Fibroblast of the aortic adventitia (primary cell): ENCODE measurements at regions not wholly inside any gene's neighbourhood (a gene's known extent, or its start where the extent isn't known, plus 50 kb on each side); places are given as distances from the start of the nearest gene placed in this dataset.

Source experiments
- DNase-seq: peaks from one replicate; pipeline ENCODE4 v3.0.0-alpha.2; 2010; ENCODE audit warnings: low read depth
- H3K4me3 ChIP-seq: 2 replicates; pipeline ENCODE4 v1.5.1; 2011; ENCODE audit warnings: low read depth, mild to moderate bottlenecking, control low read depth, low read length, moderate library complexity
- CTCF ChIP-seq: IDR thresholded peaks from 2 replicates; pipeline ENCODE4 v1.5.1; 2011; ENCODE audit warnings: mild to moderate bottlenecking, low read length, control low read depth, inconsistent platforms; ENCODE audit not compliant: insufficient read depth

- no peak for TF ChIP-seq CTCF
- H3K4me3 ChIP-seq, result peak overlapping the region; percentile 38
- DNase-seq, result peak; percentile 97
These were observed 184.5 kb upstream of the CXCL12 start for GRCh38 chr10:44569193-44570091.

GRCh38 chr10:44571701-44572100 lies 186.8 kb upstream of the CXCL12 start:
- no peak for TF ChIP-seq CTCF
- no peak overlapping the region for H3K4me3 ChIP-seq
- DNase-seq, result peak; percentile 37

- no peak for TF ChIP-seq CTCF
- no peak overlapping the region for H3K4me3 ChIP-seq
- no peak for DNase-seq
These were observed 187.2 kb upstream of the CXCL12 start for GRCh38 chr10:44572146-44572545.

- no peak overlapping the region for H3K4me3 ChIP-seq
- DNase-seq, result no peak
- no peak for TF ChIP-seq CTCF
These were observed 188.9 kb upstream of the CXCL12 start for GRCh38 chr10:44573821-44574220.

- no peak for TF ChIP-seq CTCF
- no peak overlapping the region for H3K4me3 ChIP-seq
- DNase-seq, result no peak
These were observed 189.9 kb upstream of the CXCL12 start for GRCh38 chr10:44574596-44575480.

- no peak for TF ChIP-seq CTCF
- no peak for DNase-seq
- no peak overlapping the region for H3K4me3 ChIP-seq
These were observed 190.9 kb upstream of the CXCL12 start for GRCh38 chr10:44575601-44576380.
